ENCODE measurements at regions not wholly inside any gene's neighbourhood (a gene's known extent, or its start where the extent isn't known, plus 50 kb on each side); places are given as distances from the start of the nearest gene placed in this dataset.

DNA sequence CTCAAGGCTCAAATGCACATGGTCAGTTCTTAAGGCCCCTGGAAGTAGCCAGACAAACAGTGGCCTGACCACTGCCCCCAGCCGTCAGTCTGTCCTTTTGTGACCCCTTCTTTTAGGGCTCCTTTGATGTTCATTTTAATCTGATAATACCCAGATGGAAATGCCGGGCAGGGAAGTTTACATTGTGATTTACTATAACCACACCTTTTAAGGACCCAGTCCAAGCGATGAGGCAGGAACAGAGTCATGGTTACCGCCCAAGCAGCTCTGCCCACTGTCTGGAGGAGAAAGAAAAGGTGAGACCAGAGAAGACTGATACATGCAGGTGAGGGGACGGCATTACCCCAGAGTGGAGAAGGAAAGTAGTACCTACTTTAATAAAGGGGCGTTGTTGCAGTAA is 110.6 kb downstream of the PLEKHG1 start:
- peak; percentile 73 to 79 for DNase-seq
- 31 to 63% (median 49%) methylated on average over 6 of the region's 6 CpGs for WGBS, 5 donors
- Histone ChIP-seq H3K4me1 (peaks cover 8 to 43% (median 24%) of the 10 kb centered on the region in 4 donors), H3K9me3 (no peaks in the 10 kb centered on the region), H3K27me3 (no peaks in the 10 kb centered on the region), H3K36me3 (no peaks in the 10 kb centered on the region), H3K4me3 (no peak overlapping the region), H3K27ac (peak overlapping the region in 2 of 5 donors; percentile 15 to 44)
- intact Hi-C loops (cut with DNase I; ENCODE audit: low total_unique reads), result no loop called here
- TF ChIP-seq POLR2A (IDR thresholded peaks at IDR 0.05) (no peak), POLR2AphosphoS5 (IDR thresholded peaks at IDR 0.05) (peak in 2 of 3 donors; percentile 27 to 30)

DNA sequence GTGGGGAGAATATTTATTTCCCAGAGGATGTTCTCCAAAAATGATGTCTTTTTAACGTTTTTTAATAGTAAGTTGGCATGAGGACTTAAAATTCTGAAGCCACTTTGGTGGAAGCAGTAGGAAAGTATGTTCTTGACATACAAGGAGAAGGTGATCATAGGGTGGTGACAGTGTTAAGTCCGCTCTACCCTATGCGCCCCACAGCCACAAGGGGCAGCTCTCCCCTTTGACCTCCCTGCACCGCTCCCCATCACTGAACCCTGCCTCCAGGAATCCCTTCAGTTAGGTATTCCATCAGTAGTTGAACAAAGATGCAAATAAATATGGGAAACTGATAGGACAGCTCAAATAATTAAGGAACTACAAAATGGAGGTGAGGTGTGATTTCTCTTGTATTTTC is 111.4 kb downstream of the PLEKHG1 start:
- peaks cover 8 to 43% (median 24%) of the 10 kb centered on the region in 4 donors for H3K4me1 ChIP-seq
- H3K27me3 ChIP-seq, result no peaks in the 10 kb centered on the region
- no peak for TF ChIP-seq EP300 (IDR thresholded peaks at IDR 0.05)
- TF ChIP-seq POLR2AphosphoS5 (IDR thresholded peaks at IDR 0.05), result no peak
- TF ChIP-seq, protein P1, sequence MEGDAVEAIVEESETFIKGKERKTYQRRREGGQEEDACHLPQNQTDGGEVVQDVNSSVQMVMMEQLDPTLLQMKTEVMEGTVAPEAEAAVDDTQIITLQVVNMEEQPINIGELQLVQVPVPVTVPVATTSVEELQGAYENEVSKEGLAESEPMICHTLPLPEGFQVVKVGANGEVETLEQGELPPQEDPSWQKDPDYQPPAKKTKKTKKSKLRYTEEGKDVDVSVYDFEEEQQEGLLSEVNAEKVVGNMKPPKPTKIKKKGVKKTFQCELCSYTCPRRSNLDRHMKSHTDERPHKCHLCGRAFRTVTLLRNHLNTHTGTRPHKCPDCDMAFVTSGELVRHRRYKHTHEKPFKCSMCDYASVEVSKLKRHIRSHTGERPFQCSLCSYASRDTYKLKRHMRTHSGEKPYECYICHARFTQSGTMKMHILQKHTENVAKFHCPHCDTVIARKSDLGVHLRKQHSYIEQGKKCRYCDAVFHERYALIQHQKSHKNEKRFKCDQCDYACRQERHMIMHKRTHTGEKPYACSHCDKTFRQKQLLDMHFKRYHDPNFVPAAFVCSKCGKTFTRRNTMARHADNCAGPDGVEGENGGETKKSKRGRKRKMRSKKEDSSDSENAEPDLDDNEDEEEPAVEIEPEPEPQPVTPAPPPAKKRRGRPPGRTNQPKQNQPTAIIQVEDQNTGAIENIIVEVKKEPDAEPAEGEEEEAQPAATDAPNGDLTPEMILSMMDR (IDR thresholded peaks at IDR 0.05), result no peak
- no peak for TF ChIP-seq POLR2A (IDR thresholded peaks at IDR 0.05)
- H3K9me3 ChIP-seq, result no peaks in the 10 kb centered on the region
- peak overlapping the region in 2 of 5 donors; percentile 15 to 44 for H3K27ac ChIP-seq
- intact Hi-C loops (cut with DNase I; ENCODE audit: low total_unique reads), result no loop called here
- no peaks in the 10 kb centered on the region for H3K36me3 ChIP-seq
- DNase-seq, result no peak
- 80 to 91% (median 89%) methylated on average over 4 of the region's 4 CpGs for WGBS, 5 donors
- no peak overlapping the region for H3K4me3 ChIP-seq

DNA sequence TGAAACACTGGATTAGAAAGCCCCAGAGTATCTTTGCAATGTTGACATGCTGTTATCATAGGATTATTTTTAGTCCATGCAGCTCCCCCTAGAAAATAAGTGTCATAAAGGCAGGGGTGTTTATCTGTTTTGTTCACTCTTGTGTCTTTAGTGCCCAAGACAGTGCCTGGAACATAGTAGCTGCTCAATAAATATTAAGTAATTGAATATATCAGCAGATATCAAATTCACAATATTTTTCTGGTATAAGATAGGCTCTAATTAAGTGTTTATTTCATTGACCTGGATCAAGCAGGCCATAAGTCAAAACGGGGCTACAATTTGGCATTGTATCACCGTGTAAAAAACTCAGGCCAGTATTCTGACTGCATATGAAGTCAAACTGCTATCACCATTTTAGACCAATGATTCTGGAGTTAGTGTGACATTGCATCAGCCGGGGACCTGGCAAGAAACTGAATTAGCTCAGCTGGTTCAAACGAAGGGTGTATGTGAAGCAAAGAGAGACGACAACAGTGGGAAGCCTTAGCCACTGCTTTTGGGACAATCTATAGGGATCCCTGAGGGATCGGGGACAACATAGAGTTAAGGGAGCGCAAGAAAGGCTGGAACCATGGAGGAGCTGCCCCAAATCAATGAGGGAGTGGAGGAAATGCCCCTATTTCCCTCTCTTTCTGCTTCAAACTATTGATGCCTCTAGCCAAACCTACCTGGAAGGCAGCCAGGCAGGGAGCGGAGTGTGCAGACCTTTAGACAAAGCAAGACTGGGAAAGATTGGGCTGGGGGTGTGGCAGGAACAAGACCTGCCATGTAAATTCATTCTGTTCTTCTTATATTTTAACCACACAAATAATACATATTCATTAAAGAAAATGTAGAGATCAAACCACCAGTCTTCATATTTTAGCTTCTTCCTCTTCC is 112.2 kb downstream of the PLEKHG1 start:
- TF ChIP-seq POLR2AphosphoS5 (IDR thresholded peaks at IDR 0.05), result no peak
- TF ChIP-seq, protein P1 (IDR thresholded peaks at IDR 0.05), result no peak
- no peak for TF ChIP-seq EP300 (IDR thresholded peaks at IDR 0.05)
- no peak for TF ChIP-seq POLR2A (IDR thresholded peaks at IDR 0.05)
- Histone ChIP-seq H3K36me3 (no peaks in the 10 kb centered on the region), H3K27me3 (no peaks in the 10 kb centered on the region), H3K27ac (peak overlapping the region in 4 of 5 donors; percentile 32 to 78 (median 58)), H3K4me1 (peaks cover 8 to 43% (median 24%) of the 10 kb centered on the region in 4 donors), H3K4me3 (no peak overlapping the region), H3K9me3 (no peaks in the 10 kb centered on the region)
- intact Hi-C loops (cut with DNase I; ENCODE audit: low total_unique reads), result no loop called here
- peak; percentile 78 to 83 for DNase-seq
- 29 to 55% (median 42%) methylated on average over 8 of the region's 8 CpGs for WGBS, 5 donors

DNA sequence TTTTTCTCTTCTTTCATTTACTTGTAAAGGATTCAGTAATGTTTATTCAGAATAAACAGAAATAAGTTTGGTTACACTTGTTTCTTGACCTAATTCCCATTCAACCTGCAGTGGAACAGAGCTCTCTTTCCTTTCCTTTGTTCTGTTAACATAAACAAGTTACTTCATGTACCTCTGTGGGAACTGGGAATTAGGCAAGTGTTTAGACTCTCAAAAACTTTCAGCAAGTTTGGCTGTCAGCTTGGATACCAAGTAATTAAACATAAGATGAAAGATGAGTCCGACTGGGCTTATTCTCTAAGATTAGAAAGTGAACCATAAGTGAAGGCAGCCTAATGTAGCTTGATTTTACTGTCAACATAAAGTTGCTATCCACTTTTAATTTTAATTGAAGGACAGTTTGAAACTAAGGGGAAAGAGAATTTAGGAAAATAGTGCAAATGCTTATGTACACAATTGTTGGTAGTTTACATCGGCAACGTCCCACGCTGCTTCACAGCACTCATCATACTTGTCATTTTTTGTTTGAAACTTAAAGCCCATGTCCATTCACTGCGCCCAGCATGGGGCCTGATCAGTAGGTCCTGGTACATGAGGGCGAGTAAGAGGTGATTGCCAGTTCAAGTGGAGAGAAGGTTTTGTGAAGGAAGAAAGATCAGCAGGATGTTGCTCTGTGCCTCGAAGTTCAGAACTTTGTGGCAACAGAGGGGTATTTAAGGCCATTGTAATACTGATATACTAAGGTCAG is 113.0 kb downstream of the PLEKHG1 start:
- no peak for DNase-seq

More for the DNA sequence above, 113.0 kb downstream of the PLEKHG1 start:
- TF ChIP-seq, protein P1 (IDR thresholded peaks at IDR 0.05), result no peak
- no peak for TF ChIP-seq POLR2A (IDR thresholded peaks at IDR 0.05)
- no peak for TF ChIP-seq POLR2AphosphoS5 (IDR thresholded peaks at IDR 0.05)
- no peak for TF ChIP-seq EP300 (IDR thresholded peaks at IDR 0.05)
- Histone ChIP-seq H3K9me3 (no peaks in the 10 kb centered on the region), H3K27me3 (no peaks in the 10 kb centered on the region), H3K36me3 (no peaks in the 10 kb centered on the region), H3K27ac (peak overlapping the region in 2 of 5 donors; percentile 58 to 78), H3K4me3 (no peak overlapping the region), H3K4me1 (peaks cover 8 to 49% (median 24%) of the 10 kb centered on the region in 4 donors)
- intact Hi-C loops (cut with DNase I; ENCODE audit: low total_unique reads), result no loop called here
- 70 to 81% (median 75%) methylated on average over 7 of the region's 7 CpGs for whole genome bisulfite sequencing, 5 donors

Measured in stomach (tissue), 8 donors.